CD14-positive monocyte (primary cell): ENCODE measurements at regions not wholly inside any gene's neighbourhood (a gene's known extent, or its start where the extent isn't known, plus 50 kb on each side); places are given as distances from the start of the nearest gene placed in this dataset.

Experiments
- DNase-seq, 3 donors: peaks; one replicate each; pipeline ENCODE4 v3.0.0-alpha.2; 2011 to 2022
- H2AFZ ChIP-seq: 2 replicates; pipeline ENCODE4 v1.6.0; 2012; ENCODE audit warnings: mild to moderate bottlenecking, low read depth, low read length, inconsistent platforms; ENCODE audit not compliant: insufficient read depth, poor library complexity, severe bottlenecking
- H3K27ac ChIP-seq, 2 donors: 1 replicate in 1 of 2; 2 replicates in 1 of 2; pipeline ENCODE4 v1.5.1; 2012 to 2013; ENCODE audit warnings: low read length in 2 of 2, control low read depth in 1 of 2, inconsistent platforms in 1 of 2, low read depth in 1 of 2, mild to moderate bottlenecking in 1 of 2
- H3K27me3 ChIP-seq, 2 donors: one replicate each; pipeline versions ENCODE4 v1.6.0 to v1.6.1; 2011 to 2013; ENCODE audit warnings: low read length in 2 of 2; ENCODE audit not compliant: control insufficient read depth in 2 of 2, insufficient read depth in 2 of 2
- H3K36me3 ChIP-seq, 2 donors: replicated peaks in 1 of 2; 1 replicate in 1 of 2; 2 replicates in 1 of 2; pipeline versions ENCODE4 v1.5.1 to v1.6.1; 2012 to 2013; ENCODE audit warnings: low read length in 2 of 2, control low read depth in 1 of 2, inconsistent platforms in 1 of 2, mild to moderate bottlenecking in 1 of 2; ENCODE audit not compliant: insufficient read depth in 2 of 2, control insufficient read depth in 1 of 2
- H3K4me1 ChIP-seq, 2 donors: 1 replicate in 1 of 2; 2 replicates in 1 of 2; pipeline versions ENCODE4 v1.5.1 to v1.6.1; 2012 to 2013; ENCODE audit warnings: low read length in 2 of 2, control low read depth in 1 of 2, inconsistent platforms in 1 of 2, mild to moderate bottlenecking in 1 of 2, moderate library complexity in 1 of 2; ENCODE audit not compliant: insufficient read depth in 2 of 2, control insufficient read depth in 1 of 2
- H3K4me2 ChIP-seq: replicated peaks from 2 replicates; pipeline ENCODE3; 2012; ENCODE audit warnings: low read length, moderate library complexity, mild to moderate bottlenecking; ENCODE audit not compliant: poor library complexity, severe bottlenecking; ENCODE audit errors: extremely low read depth
- H3K4me3 ChIP-seq, 3 experiments: fragments of 200-600 bp in 1 of 3; sonication (generic) in 1 of 3; replicated peaks in 1 of 3; 1 replicate in 2 of 3; 2 replicates in 1 of 3; pipeline ENCODE4 v1.5.1; 2011 to 2013; ENCODE audit warnings: low read length in 3 of 3, mild to moderate bottlenecking in 3 of 3, control low read depth in 2 of 3, low read depth in 2 of 3, inconsistent platforms in 1 of 3, moderate library complexity in 1 of 3
- H3K79me2 ChIP-seq: 2 replicates; pipeline ENCODE4 v1.6.0; 2012; ENCODE audit warnings: mild to moderate bottlenecking, control low read depth, inconsistent platforms, low read length, moderate library complexity; ENCODE audit not compliant: insufficient read depth
- H3K9ac ChIP-seq: 2 replicates; pipeline ENCODE4 v1.6.0; 2017; ENCODE audit warnings: low read length, mild to moderate bottlenecking; ENCODE audit not compliant: insufficient read depth, poor library complexity, severe bottlenecking
- H3K9me3 ChIP-seq, 2 donors: replicated peaks in 1 of 2; 1 replicate in 1 of 2; 2 replicates in 1 of 2; pipeline versions ENCODE4 v1.5.1 to v1.6.1; 2012 to 2013; ENCODE audit warnings: low read length in 2 of 2, control low read depth in 1 of 2; ENCODE audit not compliant: control insufficient read depth in 1 of 2, insufficient read depth in 1 of 2
- H4K20me1 ChIP-seq: 2 replicates; pipeline ENCODE4 v1.6.0; 2012; ENCODE audit warnings: mild to moderate bottlenecking, low read length, control low read depth, moderate library complexity; ENCODE audit not compliant: insufficient read depth
- H3K27ac Mint-ChIP-seq, 7 donors: one replicate each; pipeline ENCODE4 v1.8.0; 2020; ENCODE audit warnings: mild to moderate bottlenecking in 7 of 7, mixed read lengths in 7 of 7, moderate library complexity in 6 of 7, inconsistent platforms in 2 of 7
- H3K27me3 Mint-ChIP-seq, 3 donors: one replicate each; pipeline ENCODE4 v1.8.0; 2021 to 2022; ENCODE audit warnings: low read depth in 3 of 3, mild to moderate bottlenecking in 3 of 3, mixed read lengths in 3 of 3, moderate library complexity in 3 of 3, inconsistent platforms in 1 of 3
- H3K36me3 Mint-ChIP-seq, 2 donors: one replicate each; pipeline ENCODE4 v1.8.0; 2020; ENCODE audit warnings: mixed read lengths in 2 of 2, inconsistent platforms in 1 of 2, mild to moderate bottlenecking in 1 of 2
- H3K4me1 Mint-ChIP-seq: one replicate; pipeline ENCODE4 v1.8.0; 2020; ENCODE audit warnings: mild to moderate bottlenecking, mixed read lengths
- H3K4me3 Mint-ChIP-seq, 2 donors: one replicate each; pipeline ENCODE4 v1.8.0; 2020; ENCODE audit warnings: mild to moderate bottlenecking in 2 of 2, mixed read lengths in 2 of 2, moderate library complexity in 1 of 2
- H3K9me3 Mint-ChIP-seq, 7 donors: one replicate each; pipeline ENCODE4 v1.8.0; 2020 to 2022; ENCODE audit warnings: mixed read lengths in 7 of 7, mild to moderate bottlenecking in 6 of 7, moderate library complexity in 6 of 7, inconsistent platforms in 2 of 7
- WGBS: methylation state at CpG from one replicate; pipeline ENCODE4 v1.1.5; 2013; ENCODE audit warnings: missing lambda C conversion rate; ENCODE audit not compliant: insufficient coverage; 5-methylcytosine and 5-hydroxymethylcytosine counted together
- intact Hi-C, 2 donors: fragments of 100-400 bp; cut with micrococcal nuclease; formaldehyde crosslinking; loops; one replicate each; pipeline versions ENCODE4 v1.15.0 to v1.15.1; 2023
- TF ChIP-seq, protein P1 (sequence below): fragments of 200-600 bp; IDR thresholded peaks from one replicate; pipeline ENCODE4 v1.8.0; 2022; ENCODE audit warnings: antibody characterized with exemption, mild to moderate bottlenecking

DNA sequence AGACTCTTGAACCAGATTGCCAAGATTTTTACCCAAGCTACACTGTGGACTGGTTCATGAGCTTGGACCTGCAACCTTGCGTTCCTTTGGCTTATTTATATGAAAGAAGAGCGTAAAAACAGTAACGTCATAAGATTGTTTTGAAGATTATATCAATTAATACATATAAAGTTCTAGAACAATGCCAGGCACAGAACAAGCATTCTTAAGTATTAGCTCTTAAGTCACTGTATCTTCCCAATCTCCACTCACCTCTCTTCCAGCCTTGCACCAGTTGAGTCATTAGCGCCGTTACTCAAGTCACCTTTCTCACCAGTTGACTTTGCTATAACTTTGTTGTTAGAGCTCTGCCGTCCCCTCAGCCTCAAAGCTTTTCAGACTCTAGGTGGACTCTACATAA, 415.7 kb downstream of the PLK2 start:
- no peaks in the 10 kb centered on the region for H3K36me3 Mint-ChIP-seq
- Histone ChIP-seq H3K27me3 (no peaks in the 10 kb centered on the region), H3K4me2 (no peak overlapping the region), H2AFZ (no peak overlapping the region), H3K36me3 (no peaks in the 10 kb centered on the region), H3K4me3 (no peak overlapping the region), H3K4me1 (no peaks in the 10 kb centered on the region), H3K9ac (no peak overlapping the region), H3K27ac (no peak overlapping the region), H3K9me3 (no peaks in the 10 kb centered on the region), H3K79me2 (no peaks in the 10 kb centered on the region), H4K20me1 (no peaks in the 10 kb centered on the region)
- H3K27ac Mint-ChIP-seq = no peak overlapping the region
- peaks cover 0 to 5% (median 0%) of the 10 kb centered on the region in 7 donors for H3K9me3 Mint-ChIP-seq
- 100% methylated on average over 2 of the region's 6 CpGs for WGBS
- H3K27me3 Mint-ChIP-seq = no peaks in the 10 kb centered on the region
- no peak overlapping the region for H3K4me3 Mint-ChIP-seq
- DNase-seq = no peak
- H3K4me1 Mint-ChIP-seq = no peaks in the 10 kb centered on the region
- intact Hi-C loops = no loop called here
- TF ChIP-seq, protein P1, sequence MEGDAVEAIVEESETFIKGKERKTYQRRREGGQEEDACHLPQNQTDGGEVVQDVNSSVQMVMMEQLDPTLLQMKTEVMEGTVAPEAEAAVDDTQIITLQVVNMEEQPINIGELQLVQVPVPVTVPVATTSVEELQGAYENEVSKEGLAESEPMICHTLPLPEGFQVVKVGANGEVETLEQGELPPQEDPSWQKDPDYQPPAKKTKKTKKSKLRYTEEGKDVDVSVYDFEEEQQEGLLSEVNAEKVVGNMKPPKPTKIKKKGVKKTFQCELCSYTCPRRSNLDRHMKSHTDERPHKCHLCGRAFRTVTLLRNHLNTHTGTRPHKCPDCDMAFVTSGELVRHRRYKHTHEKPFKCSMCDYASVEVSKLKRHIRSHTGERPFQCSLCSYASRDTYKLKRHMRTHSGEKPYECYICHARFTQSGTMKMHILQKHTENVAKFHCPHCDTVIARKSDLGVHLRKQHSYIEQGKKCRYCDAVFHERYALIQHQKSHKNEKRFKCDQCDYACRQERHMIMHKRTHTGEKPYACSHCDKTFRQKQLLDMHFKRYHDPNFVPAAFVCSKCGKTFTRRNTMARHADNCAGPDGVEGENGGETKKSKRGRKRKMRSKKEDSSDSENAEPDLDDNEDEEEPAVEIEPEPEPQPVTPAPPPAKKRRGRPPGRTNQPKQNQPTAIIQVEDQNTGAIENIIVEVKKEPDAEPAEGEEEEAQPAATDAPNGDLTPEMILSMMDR = no peak

DNA sequence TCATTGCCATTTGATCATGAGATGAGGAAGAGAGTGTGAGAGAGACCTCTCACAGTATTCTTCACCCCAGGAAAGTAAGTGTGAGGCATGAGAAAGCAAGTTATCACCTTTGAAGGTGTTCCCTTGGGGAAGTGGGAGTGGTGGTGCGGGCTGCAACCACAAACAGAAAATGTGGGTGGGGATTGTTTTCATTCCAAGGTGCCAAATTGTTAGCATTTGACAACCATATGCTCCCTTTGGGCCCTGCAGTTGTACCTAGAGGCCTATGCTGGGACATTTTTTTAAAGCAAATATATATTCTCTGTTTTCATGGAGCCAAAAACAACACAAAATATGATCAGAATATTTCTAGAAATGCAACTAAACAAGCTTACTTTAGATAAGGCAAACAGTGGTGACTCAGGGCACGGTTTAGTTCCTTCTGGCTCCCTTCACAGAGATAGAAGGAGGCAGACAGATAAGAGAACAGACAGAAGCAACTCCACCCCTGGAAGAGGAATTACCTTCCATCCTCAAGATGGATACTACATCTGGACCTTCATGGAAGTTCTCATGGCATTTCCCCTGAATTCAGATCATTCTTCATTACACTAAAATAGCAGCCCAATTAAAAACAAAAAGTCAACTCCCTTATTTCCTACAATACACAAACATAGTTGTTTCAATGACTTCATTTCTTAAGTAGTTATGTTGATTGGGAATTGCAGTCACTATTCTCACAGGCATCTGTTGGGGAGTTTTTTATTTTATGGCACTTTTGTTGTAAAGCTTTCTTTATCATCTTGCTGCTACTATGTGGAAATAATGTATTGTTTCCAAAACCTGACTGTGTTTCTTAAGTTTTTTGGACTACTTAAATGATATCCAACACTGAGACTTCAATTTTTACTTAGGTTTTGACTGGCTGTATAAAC, 416.6 kb downstream of the PLK2 start:
- no peaks in the 10 kb centered on the region for H4K20me1 ChIP-seq
- TF ChIP-seq, protein P1 = no peak
- WGBS = 93% methylated on average over 2 of the region's 2 CpGs
- H3K4me1 ChIP-seq = no peaks in the 10 kb centered on the region
- Mint-ChIP-seq H3K4me3 (no peak overlapping the region), H3K27ac (peak overlapping the region in 1 of 7 donors; percentile 35), H3K27me3 (no peaks in the 10 kb centered on the region), H3K9me3 (peaks cover 0 to 5% (median 0%) of the 10 kb centered on the region in 7 donors), H3K4me1 (no peaks in the 10 kb centered on the region), H3K36me3 (no peaks in the 10 kb centered on the region)
- H2AFZ ChIP-seq = no peak overlapping the region
- H3K36me3 ChIP-seq = no peaks in the 10 kb centered on the region
- no peaks in the 10 kb centered on the region for H3K27me3 ChIP-seq
- intact Hi-C loops = no loop called here
- no peak overlapping the region for H3K9ac ChIP-seq
- H3K9me3 ChIP-seq = no peaks in the 10 kb centered on the region
- no peak overlapping the region for H3K27ac ChIP-seq
- no peak for DNase-seq
- no peak overlapping the region for H3K4me2 ChIP-seq
- H3K79me2 ChIP-seq = no peaks in the 10 kb centered on the region
- H3K4me3 ChIP-seq = no peak overlapping the region
